ENCODE measurements at regions not wholly inside any gene's neighbourhood (a gene's known extent, or its start where the extent isn't known, plus 50 kb on each side); places are given as distances from the start of the nearest gene placed in this dataset.

GRCh38 chr14:29446971-29447370 lies 480.7 kb downstream of the PRKD1 start (continued):
- TF ChIP-seq ZNF148 (tag by site-specific recombination; IDR thresholded peaks at IDR 0.05; ENCODE audit: borderline replicate concordance): no peak
- no peak for TF ChIP-seq SP7 (tag by site-specific recombination; IDR thresholded peaks at IDR 0.05)
- no peak for TF ChIP-seq ZEB2 (tag by site-specific recombination; IDR thresholded peaks at IDR 0.05)
- no peak for TF ChIP-seq ZFP37 (tag by site-specific recombination; IDR thresholded peaks at IDR 0.05)

- no peak overlapping the region for H3K27ac ChIP-seq (ENCODE audit: extremely low read depth, low read depth, low read length)
- H3K9me3 ChIP-seq (ENCODE audit: control insufficient read depth, insufficient read depth, low read depth, low read length): no peaks in the 10 kb centered on the region
- H3K36me3 ChIP-seq (ENCODE audit: control insufficient read depth in 2 of 2, insufficient read depth in 1 of 2, low read length in 2 of 2): no peaks in the 10 kb centered on the region
- TF ChIP-seq ZFP37 (tag by site-specific recombination; IDR thresholded peaks at IDR 0.05) (no peak), TRIM28 (IDR thresholded peaks at IDR 0.05; ENCODE audit: borderline replicate concordance, low read length) (no peak), ZNF146 (tag by site-specific recombination; IDR thresholded peaks at IDR 0.05) (no peak), ZNF324 (tag by site-specific recombination; IDR thresholded peaks at IDR 0.05) (no peak), ZNF843 (tag by site-specific recombination; IDR thresholded peaks at IDR 0.05) (no peak)
- ChIA-PET POLR2A (no interaction called here), CTCF (no interaction called here)
- no peaks in the 10 kb centered on the region for H3K4me1 ChIP-seq (ENCODE audit: control insufficient read depth, insufficient read depth, low read length)
- no peak overlapping the region for H3K4me3 ChIP-seq (ENCODE audit: low read depth, low read length)
These were observed 475.7 kb downstream of the PRKD1 start for GRCh38 chr14:29451941-29452340.

GRCh38 chr14:29453045-29453444 lies 474.6 kb downstream of the PRKD1 start:
- no peaks in the 10 kb centered on the region for H3K36me3 ChIP-seq (ENCODE audit: control insufficient read depth in 2 of 2, insufficient read depth in 1 of 2, low read length in 2 of 2)
- TF ChIP-seq ZBTB11 (tag by site-specific recombination; conservative IDR thresholded peaks at IDR 0.05; ENCODE audit: low read depth) (no peak), PRDM4 (tag by site-specific recombination; IDR thresholded peaks at IDR 0.05) (no peak), ZNF670 (tag by site-specific recombination; IDR thresholded peaks at IDR 0.05; ENCODE audit: low read depth) (no peak)
- CTCF ChIA-PET: no interaction called here
- no peak overlapping the region for H3K4me3 ChIP-seq (ENCODE audit: low read depth, low read length)
- no peaks in the 10 kb centered on the region for H3K9me3 ChIP-seq (ENCODE audit: control insufficient read depth, insufficient read depth, low read depth, low read length)
- H3K27ac ChIP-seq (ENCODE audit: extremely low read depth, low read depth, low read length): no peak overlapping the region
- no peaks in the 10 kb centered on the region for H3K4me1 ChIP-seq (ENCODE audit: control insufficient read depth, insufficient read depth, low read length)
- POLR2A ChIA-PET: no interaction called here

- Histone ChIP-seq H3K4me3 (ENCODE audit: low read depth, low read length) (no peak overlapping the region), H3K9me3 (ENCODE audit: control insufficient read depth, insufficient read depth, low read depth, low read length) (no peaks in the 10 kb centered on the region), H3K4me1 (ENCODE audit: control insufficient read depth, insufficient read depth, low read length) (no peaks in the 10 kb centered on the region), H3K27ac (ENCODE audit: extremely low read depth, low read depth, low read length) (no peak overlapping the region), H3K36me3 (ENCODE audit: control insufficient read depth in 2 of 2, insufficient read depth in 1 of 2, low read length in 2 of 2) (no peaks in the 10 kb centered on the region)
- POLR2A ChIA-PET: no interaction called here
- CTCF ChIA-PET: no interaction called here
- no peak for TF ChIP-seq ZNF114 (tag by site-specific recombination; IDR thresholded peaks at IDR 0.05)
- no peak for TF ChIP-seq OVOL3 (tag by site-specific recombination; IDR thresholded peaks at IDR 0.05)
- no peak for TF ChIP-seq ZSCAN5A (tag by site-specific recombination; IDR thresholded peaks at IDR 0.05)
- no peak for TF ChIP-seq ZNF362 (tag by site-specific recombination; IDR thresholded peaks at IDR 0.05)
- TF ChIP-seq ZNF76 (tag by site-specific recombination; IDR thresholded peaks at IDR 0.05; ENCODE audit: borderline replicate concordance, low read depth): no peak
- TF ChIP-seq ZNF394 (tag by site-specific recombination; IDR thresholded peaks at IDR 0.05; ENCODE audit: borderline replicate concordance): no peak
These were observed 473.5 kb downstream of the PRKD1 start for GRCh38 chr14:29454026-29454693.
